NCI-H524 (cell line): ENCODE measurements at regions not wholly inside any gene's neighbourhood (a gene's known extent, or its start where the extent isn't known, plus 50 kb on each side); places are given as distances from the start of the nearest gene placed in this dataset.

Source experiments
- DNase-seq, 2 experiments: peaks; one replicate each; lab custom pipeline; 2025; lab: John Stamatoyannopoulos, UW

DNA sequence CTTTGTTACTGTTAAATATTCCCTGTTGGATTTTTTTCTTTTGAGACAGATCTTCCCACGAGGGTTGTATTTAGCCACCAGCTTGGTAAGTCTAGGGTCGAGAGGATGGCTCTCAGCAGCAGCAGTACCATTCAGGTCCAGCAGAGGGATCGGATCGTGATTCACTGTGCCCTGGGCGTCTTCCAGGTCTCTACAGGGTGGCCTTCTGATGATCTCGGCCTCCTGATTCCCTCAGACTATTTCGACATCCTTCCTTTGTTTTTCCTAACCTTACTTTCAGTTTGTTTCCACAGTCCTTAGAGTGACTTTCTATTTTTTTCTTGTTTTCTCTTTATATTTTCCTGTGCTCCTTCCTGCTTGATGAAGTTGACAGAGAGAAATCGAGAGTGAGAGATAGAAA lies 1436.9 kb downstream of the UQCRFS1 start:
- no peak for DNase-seq

DNA sequence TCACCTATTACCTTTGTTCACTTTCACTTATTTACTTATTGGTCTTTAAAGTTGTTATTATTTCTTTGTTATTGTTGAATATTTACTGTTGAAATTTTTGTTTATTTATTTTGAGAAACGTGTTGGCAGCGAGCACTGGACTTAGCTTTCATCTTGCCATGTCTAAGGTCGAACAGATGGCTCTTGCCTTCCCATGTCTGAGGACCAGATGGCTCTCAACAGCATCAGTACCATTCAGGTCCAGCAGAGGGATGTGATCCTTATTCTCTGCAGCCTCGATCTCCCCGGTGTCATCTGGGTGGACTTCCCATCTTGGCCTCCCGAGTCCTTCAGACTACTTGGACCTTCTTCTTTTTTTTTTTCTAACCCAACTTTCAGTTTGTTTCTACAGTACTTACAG lies 1437.6 kb downstream of the UQCRFS1 start:
- DNase-seq, result peak; percentile 10 to 59

DNA sequence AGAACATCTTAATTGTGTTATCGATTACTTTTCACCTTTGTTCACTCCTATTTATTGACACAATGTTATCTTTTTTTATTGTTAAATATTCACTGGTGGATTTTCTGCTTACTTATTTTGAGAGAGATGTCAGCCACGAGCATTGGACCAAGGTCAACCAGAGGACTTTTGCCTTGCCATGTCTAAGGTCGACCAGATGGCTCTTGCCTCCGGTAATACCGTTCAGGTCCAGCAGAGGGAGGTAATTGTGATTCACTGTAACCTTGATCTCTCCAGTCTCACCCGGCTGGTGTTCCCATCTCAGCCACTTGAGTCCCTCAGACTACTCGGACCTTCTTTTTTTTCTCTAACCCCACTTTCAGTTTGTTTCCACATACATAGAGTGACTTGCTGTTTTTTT lies 1438.1 kb downstream of the UQCRFS1 start:
- peak in 1 of 2 experiments; percentile 8 for DNase-seq

DNA sequence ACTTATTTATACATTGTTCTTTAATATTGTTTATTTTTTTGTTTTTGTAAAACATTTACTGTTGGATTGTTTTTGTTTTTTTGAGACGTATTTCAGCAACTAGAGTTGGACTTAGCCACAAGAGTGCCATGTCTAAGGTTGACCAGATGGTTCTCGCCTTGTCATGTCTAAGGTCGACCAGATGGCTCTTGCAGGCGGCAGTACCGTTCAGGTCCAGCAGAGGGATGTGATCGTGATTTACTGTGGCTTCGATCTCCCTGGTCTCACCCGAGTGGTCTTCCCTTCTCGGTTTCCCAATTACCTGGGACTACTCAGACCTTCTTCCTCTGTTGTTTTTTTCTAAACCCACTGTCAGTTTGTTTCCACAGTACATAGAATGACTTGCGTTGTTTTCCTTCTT lies 1438.6 kb downstream of the UQCRFS1 start:
- DNase-seq, result no peak

DNA sequence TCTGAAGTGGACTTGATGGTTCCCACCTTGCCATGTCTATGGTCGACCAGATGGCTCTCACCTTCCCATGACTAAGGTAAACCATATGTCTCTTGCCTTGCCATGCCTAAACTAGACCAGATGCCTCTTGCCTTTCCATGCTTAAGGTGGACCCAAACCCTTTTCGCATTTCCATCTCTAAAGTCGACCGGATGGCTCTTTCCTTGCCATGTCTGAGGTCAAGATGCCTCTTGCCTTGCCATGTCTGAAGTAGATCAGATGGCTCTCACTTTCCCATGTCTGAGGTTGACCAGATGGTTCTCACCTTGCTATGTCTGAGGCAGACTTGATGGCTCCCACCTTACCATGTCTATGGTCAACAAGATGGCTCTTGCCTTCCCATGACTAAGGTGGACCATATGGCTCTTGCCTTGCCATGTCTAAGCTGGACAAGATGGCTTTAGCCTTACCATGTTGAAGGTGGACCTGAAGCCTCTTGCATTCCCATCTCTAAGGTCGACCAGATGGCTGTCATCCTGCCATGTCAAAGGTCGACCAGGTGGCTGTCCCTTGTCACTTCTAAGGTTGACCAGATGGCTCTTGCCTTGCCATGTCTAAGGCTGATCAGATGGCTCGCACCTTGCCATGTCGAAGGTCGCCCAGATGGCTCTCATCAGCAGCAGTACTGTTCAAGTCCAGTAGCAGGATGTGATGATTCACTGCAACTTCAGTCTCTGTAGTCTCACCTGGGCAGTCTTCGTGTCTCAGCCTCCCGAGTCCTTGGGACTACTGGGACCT lies 1439.4 kb downstream of the UQCRFS1 start:
- DNase-seq, result no peak

DNA sequence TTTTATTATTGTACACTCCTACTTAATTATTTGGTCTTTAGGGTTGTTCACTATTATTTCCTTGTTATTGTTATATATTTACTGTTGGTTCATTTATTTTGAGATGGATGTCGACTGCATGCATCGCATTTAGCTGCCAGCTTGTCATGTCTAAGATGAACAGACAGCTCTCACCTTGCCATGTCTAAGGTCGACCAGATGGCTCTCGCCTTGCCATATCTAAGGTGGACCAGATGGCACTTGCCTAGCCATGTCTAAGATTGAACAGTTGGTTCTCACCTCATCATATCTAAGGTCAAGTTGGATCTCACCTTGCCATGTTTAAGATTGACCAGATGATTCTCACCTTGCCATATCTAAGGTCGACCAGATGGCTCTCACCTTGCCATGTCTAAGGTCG lies 1440.9 kb downstream of the UQCRFS1 start:
- no peak for DNase-seq

DNA sequence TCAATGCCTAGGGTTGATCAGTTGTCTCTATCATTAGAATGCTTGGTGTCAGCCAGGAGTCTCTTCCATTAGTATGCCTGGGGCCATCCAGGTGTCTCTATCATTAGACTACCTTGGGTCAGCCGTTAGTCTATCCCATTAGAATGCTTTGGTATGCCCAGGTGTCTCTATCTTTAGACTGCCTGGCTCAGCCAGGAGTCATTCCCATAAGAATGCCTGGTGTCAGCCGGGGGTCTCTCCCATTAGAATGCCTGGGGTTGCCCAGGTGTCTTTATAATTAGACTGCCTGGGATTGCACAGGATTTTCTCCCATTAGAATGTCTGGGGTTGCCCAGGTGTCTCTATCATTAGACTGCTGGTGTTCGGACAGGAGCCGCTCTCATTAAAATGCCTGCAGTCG lies 1442.9 kb downstream of the UQCRFS1 start:
- DNase-seq, result no peak

DNA sequence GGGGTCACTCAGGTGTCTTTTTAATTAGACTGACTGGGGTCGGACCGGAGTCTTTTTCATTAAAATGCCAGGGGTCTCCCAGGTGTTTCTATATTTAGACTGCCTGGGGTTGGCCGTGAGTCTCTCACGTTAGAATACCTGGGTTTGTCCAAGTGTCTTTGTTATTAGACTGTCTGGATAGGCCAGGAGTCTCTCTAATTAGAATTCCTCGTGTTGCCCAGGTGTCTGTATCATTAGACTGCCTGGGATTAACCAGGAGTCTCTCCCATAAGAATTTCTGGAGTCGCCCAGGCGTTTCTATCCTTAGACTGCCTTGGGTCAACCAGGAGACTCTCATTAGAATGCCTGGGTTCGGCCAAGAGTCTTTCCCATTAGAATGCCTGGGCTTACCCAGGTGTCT lies 1445.7 kb downstream of the UQCRFS1 start:
- DNase-seq, result no peak

DNA sequence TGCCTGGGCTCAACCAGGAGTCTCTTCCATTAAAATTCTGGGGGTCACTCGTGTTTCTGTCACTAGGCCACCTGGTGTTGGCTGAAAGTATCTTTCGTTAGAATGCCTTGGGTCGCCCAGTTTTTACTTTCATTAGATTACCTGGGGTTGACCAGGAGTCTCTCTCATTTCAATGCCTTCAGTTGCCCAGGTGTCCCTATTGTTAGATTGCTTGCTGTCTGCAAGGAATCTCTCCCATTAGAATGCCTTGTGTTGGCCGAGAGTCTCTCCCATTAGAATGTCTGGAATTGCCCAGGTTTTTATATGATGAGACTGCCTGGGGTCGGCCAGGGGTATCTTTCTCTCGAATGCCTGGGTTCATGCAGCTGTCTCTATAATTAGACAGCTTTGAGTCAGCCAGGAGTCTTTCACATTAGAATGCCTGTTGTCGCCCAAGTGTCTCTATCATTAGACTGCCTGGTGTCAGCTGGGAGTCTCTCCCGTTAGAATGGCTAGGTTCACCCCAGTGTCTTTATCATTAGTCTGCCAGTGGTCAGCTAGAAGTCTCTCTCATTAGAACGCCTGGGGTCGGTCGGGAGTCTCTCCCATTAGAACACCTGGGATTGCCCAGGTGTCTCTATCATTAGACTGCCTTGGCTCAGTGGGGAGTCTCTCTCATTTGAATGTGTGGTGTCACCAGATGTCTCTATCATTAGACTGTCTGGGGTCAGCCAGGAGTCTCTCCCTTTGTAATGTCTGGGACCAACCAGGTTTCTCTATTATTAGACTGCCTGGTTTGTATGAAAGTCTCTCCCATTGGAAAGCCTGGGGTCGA lies 1446.8 kb downstream of the UQCRFS1 start:
- no peak for DNase-seq

DNA sequence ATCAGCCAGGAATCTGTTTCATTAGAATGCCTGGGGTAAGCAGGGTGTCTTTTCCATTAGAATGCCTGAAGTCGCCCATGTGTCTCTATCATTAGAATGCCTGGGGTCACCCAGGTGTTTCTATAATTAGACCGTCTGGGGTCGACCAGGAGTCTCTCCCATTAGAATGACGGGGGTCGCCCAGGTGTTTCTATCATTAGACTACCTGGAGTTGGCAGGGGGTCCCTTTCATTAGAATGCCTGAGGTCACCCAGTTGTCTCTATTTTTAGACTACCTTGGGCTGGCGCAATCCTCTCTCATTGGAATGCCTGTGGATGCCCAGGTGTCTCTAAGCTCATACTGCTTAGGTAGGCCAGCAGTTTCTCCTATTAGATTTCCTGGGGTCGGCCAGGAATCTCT lies 1447.6 kb downstream of the UQCRFS1 start:
- no peak for DNase-seq

DNA sequence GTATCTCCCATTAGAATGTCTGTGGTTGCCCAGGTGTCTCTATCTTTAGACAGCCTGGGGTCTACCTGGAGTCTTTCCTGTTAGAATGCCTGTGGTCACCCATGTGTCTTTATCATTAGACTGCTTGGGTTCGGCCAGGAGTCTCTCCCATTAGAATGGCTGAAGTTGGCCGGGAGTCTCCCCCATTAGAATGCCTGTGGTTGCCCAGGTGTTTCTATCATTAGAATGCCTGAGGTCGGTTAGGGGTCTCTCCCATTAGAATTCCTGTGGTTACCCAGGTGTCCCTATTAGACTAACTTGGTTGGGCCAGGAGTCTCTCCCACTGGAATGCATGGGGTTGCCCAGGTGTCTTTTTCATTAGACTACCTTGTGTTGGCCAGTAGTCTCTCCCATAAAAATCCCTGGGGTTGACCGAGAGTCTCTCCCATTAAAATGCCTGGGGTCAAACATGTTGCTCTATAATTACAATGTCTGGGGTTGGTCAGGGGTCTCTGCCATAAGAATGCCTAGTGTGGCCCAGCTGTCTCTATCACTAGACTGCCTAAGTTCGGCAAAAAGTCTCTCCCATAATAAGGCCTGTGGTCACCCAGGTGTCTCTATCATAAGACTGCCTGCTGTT lies 1448.7 kb downstream of the UQCRFS1 start:
- no peak for DNase-seq

DNA sequence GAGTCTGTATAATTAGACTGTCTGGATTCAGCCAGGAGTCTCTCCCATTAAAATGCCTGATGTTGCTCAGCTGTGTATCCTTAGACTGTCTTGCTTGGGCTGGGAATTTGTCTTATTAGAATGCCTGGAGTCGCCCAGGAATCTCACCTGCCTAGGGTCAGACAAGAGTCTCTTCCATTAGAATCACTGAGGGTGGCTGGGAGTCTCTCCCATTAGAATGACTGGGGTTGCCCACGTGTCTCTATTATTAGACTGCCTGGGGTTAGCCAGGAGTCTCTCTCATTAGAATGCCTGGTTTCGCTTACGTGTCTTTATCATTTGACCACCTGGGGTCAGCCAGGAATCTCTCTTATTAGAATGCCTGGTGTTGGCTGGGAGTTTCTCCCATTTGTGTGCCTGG lies 1450.0 kb downstream of the UQCRFS1 start:
- DNase-seq, result no peak

DNA sequence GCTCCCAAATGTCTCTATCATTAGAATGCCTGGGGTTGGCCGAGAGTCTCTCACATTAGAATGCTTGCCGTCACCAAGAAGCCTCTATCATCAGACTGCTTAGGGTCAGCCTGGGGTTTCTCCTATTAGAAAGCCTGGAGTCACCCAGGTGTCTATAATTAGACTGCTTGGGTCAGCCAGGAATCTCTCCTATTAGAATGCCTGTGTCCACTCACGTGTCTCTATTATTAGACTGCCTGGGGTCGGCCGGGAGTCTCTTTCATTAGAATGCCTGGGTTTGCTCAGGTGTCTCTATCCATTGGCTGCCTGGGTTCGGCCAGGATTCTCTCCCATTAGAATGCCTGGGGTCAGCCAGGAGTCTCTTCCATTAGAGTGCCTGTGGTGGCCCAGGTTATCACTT lies 1453.1 kb downstream of the UQCRFS1 start:
- DNase-seq, result no peak

DNA sequence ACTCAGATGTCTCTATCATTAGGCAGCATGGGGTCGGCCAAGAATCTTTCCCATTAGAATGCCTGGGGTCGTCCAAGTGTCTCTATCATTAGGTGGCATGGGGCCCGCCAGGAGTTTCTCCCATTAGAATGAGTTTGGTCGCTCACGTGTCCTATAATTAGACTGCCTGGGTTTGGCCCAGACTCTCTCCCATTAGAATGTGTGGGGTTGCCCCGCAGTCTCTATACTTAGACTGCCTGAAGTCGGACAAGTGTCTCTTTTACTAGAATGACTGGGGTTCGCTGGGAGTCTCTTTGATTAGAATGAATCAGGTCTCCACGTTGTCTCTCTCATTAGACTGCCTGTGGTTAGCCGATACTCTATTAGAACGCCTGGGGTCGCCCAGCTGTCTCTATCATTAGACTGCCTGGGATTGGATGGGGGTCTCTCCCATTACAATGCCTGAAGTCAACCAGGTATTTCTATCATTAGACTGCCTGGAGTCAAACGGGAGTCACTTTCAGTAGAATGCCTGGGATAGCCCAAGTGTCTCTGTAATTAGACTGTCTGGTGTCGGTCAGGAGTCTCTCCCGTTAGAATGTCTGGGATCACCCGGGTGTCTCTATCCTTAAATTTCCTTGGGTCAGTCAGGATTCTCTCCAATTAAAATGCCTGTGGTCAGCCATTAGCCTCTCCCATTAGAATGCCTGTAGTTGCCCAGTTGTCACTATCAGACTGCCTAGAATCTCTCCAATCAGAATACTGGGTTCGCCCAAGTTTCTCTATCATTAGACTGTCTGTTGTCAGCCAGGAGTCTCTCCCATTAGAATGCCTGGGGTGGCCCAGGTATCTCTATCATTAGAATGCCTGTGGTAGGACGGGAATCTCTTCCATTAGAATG lies 1454.1 kb downstream of the UQCRFS1 start:
- DNase-seq, result no peak

DNA sequence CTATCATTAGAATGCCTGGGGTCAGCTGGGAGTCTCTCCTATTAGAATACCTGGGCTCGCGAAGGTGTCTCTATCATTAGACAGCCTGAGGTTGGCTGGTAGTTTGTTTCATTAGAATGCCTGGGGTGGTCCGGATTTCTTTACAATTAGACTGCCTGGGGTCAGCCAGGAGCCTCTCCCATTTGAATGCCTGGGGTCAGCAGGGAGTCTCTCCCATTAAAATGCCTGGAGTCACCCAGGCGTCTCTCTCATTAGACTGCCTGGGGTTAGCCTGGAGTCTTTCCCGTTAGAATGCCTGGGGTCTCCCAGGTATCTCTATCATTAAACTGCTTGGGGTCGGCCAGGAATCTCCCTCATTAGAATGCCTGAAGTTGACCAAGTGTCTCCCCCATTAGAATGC lies 1458.3 kb downstream of the UQCRFS1 start:
- DNase-seq, result no peak

DNA sequence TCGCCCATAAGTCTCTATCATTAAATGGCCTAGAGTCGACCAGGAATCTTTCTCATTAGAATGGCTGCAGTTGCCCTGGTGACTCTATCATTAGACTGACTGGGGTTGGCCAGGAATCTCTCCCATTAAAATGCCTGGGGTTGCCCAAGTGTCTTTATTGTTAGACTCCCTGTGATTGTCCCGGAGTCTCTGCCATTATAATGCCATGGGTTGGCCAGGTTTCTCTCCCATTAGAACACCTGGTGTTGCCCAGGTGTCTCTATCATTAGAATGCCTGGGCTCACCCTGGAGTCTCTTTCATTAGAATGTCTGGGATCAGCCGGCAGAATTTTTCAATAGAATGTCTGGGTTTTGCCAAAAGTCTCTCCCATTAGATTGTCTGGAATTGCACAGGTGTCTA lies 1459.3 kb downstream of the UQCRFS1 start:
- no peak for DNase-seq

DNA sequence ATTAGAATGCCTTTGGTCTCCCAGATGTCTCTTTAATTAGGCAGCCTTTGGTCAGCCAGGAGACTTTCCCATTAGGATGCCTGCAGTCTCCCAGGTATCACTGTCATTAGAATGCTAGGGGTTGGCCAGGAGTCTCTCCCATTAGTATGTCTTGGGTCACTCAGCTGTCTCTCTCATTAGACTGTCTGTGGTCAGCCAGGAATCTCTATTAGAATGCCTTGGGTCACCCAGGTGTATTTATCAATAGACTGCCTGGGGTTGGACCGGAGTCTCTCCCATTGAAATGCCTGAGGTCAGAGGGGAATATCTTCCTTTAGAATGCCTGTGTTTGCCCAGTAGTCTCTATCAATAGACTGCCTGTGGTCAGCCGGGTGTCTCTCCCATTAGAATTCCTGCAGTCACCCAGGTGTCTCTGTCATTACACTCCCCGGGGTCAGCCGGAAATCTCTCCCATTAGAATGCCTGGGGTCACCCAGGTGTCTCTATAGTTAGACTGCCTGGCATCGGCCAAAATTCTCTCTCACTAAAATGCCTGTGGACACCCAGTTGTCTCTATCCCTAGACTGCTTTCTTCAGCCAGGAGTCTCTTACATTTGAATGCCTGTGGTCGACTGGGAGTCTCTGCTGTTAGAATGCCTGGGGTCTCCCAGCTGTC lies 1460.3 kb downstream of the UQCRFS1 start:
- no peak for DNase-seq

DNA sequence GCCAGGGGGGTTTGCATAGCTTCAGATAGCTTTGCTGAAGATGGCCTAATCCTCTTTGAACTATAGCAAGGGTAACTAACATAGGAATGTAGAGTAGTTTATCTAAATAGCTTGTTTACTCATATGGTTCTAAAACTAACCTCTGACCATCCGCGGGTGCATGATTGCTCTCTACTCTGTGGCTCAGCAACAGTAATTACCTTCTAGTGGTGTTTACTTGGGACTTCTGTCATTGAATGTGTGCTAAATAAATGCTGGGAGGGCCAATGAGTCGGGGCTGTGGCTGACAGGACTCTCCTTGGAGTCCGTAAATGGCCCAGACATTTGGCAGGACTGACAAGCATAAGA lies 1461.9 kb downstream of the UQCRFS1 start:
- DNase-seq, result no peak

DNA sequence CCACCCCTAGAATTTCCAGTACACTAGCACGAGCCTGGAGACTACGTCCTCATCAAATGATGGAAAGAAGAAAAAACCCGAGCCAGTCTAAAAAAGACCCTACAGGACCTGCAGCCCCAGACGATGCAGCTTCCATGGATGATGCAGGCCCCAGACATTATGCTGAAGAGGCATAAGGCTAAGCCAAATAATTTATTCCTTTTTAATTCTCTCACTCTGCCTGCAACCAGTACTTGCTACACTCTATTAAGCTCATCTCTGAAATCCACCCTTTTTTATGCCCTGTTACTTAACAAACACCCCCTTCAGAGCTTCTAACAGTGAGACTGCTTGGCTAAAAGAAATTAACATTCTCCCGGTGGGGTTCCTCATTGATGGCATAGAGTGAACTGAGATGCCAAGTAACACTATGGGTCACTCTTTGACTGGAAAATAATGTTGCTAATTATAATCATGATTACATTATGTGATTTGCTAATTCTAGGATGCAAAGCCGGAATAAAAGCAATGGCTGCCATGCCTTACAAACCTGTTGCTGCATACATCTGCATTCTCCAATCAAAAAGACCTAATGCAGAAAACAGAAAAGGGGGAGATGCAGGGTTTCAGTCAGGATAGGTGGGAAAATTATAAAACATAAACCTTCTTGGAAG lies 1462.4 kb downstream of the UQCRFS1 start:
- DNase-seq, result no peak

DNA sequence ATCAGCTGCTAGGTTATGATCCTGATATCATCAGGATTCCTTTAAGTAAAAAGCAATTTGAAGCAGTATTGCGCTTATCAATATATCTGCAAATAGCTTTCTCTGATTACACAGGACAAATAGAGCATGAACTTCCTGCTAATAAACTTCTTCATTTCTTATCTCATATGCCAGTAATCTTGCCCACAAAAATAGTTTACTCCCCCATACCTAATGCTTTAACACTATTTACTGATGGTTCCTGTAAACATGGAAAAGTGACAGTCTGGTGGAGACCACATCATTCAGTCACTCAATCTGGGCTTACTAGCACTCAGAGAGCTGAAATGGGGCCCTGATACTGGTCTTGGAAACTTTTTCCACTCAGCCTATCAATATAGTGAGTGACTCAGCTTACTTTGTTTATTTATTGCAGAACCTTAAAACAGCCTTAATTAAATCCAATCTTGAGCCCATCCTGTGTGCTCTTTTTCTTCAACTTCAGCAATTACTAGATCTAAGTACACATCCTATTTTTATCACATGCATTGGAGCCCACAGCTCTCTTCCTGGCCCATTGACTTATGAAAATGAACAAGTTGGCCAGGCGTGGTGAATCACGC lies 1464.3 kb downstream of the UQCRFS1 start:
- no peak for DNase-seq
